SK-N-SH (cell line): ENCODE measurements at regions not wholly inside any gene's neighbourhood (a gene's known extent, or its start where the extent isn't known, plus 50 kb on each side); places are given as distances from the start of the nearest gene placed in this dataset.

Experiments
- CTCF ChIA-PET: fragments of 300-600, 350-600 bp; formaldehyde crosslinking; extraction: SDS; loops from one replicate; lab custom pipeline; 2021; lab: Yijun Ruan, JAX
- POLR2A ChIA-PET: fragments of 350-600 bp; sonication (Branson Sonifier 250); formaldehyde crosslinking; extraction: SDS; loops from one replicate; lab custom pipeline; 2020; ENCODE audit warnings: antibody characterized with exemption, inconsistent platforms; lab: Yijun Ruan, JAX
- DNase-seq: peaks from one replicate; pipeline ENCODE4 v3.0.0; 2012
- H2AFZ ChIP-seq: fragments of 200-600 bp; sonication (generic); 2 replicates; pipeline ENCODE4 v1.8.1; 2016; ENCODE audit warnings: antibody characterized with exemption, mild to moderate bottlenecking, low read depth
- H3F3A ChIP-seq: fragments of 200-600 bp; sonication (generic); replicated peaks from 2 replicates; pipeline ENCODE3; 2016; ENCODE audit warnings: antibody characterized with exemption, mild to moderate bottlenecking; ENCODE audit not compliant: insufficient read depth
- H3K27ac ChIP-seq, 2 experiments: fragments of 200-500 bp in 1 of 2; fragments of 200-600 bp in 1 of 2; sonication (Bioruptor generic) in 1 of 2; sonication (generic), shearing (Covaris generic) in 1 of 2; 2 replicates each; pipeline versions ENCODE4 v1.5.1 to v1.6.1; 2014 to 2016; ENCODE audit warnings: low read depth in 2 of 2, inconsistent platforms in 1 of 2, low read length in 1 of 2, mild to moderate bottlenecking in 1 of 2, mixed read lengths in 1 of 2
- H3K27me3 ChIP-seq: fragments of 200-600 bp; sonication (generic), shearing (Covaris generic); 2 replicates; pipeline ENCODE4 v1.6.1; 2016; ENCODE audit warnings: mixed run types; ENCODE audit not compliant: insufficient read depth
- H3K36me3 ChIP-seq, 2 experiments: fragments of 200-500 bp in 1 of 2; fragments of 200-600 bp in 1 of 2; sonication (Bioruptor generic) in 1 of 2; sonication (generic) in 1 of 2; replicated peaks in 1 of 2; 2 replicates each; pipeline versions ENCODE3 to v1.5.1; 2014 to 2016; ENCODE audit warnings: low read length in 1 of 2, mild to moderate bottlenecking in 1 of 2; ENCODE audit not compliant: insufficient read depth in 2 of 2, control insufficient read depth in 1 of 2
- H3K4me1 ChIP-seq, 2 experiments: fragments of 200-500 bp in 1 of 2; fragments of 200-600 bp in 1 of 2; sonication (Bioruptor generic) in 1 of 2; sonication (generic), shearing (Covaris generic) in 1 of 2; 2 replicates each; pipeline versions ENCODE4 v1.5.1 to v1.6.1; 2014 to 2016; ENCODE audit warnings: low read depth in 1 of 2, low read length in 1 of 2, mixed run types in 1 of 2; ENCODE audit not compliant: insufficient read depth in 2 of 2, control insufficient read depth in 1 of 2
- H3K4me2 ChIP-seq: fragments of 200-600 bp; sonication (generic), shearing (Covaris generic); 2 replicates; pipeline ENCODE4 v1.6.1; 2017; ENCODE audit warnings: mixed run types
- H3K4me3 ChIP-seq, 2 experiments: fragments of 200-500 bp in 1 of 2; fragments of 200-600 bp in 1 of 2; sonication (Bioruptor generic) in 1 of 2; sonication (generic), shearing (Covaris generic) in 1 of 2; 2 replicates each; pipeline versions ENCODE4 v1.5.1 to v1.8.1; 2014 to 2016; ENCODE audit warnings: low read depth in 2 of 2, inconsistent platforms in 1 of 2, low read length in 1 of 2, mild to moderate bottlenecking in 1 of 2, mixed read lengths in 1 of 2, moderate library complexity in 1 of 2
- H3K79me2 ChIP-seq: fragments of 200-600 bp; sonication (generic); 2 replicates; pipeline ENCODE4 v1.8.1; 2017; ENCODE audit warnings: mild to moderate bottlenecking; ENCODE audit not compliant: insufficient read depth
- H3K9ac ChIP-seq: fragments of 200-600 bp; sonication (generic); 2 replicates; pipeline ENCODE4 v1.6.1; 2017; ENCODE audit warnings: mixed run types
- H3K9me2 ChIP-seq: fragments of 200-600 bp; sonication (generic); 2 replicates; pipeline ENCODE4 v1.6.1; 2017; ENCODE audit warnings: mixed run types
- H3K9me3 ChIP-seq: fragments of 200-600 bp; sonication (generic); 2 replicates; pipeline ENCODE4 v1.6.1; 2017; ENCODE audit warnings: mixed run types, mild to moderate bottlenecking, moderate library complexity
- H4K20me1 ChIP-seq: fragments of 200-600 bp; sonication (generic); 2 replicates; pipeline ENCODE4 v1.6.1; 2017; ENCODE audit warnings: mild to moderate bottlenecking, mixed run types; ENCODE audit not compliant: insufficient read depth
- CTCF ChIP-seq: fragments of 200-600 bp; sonication (generic); IDR thresholded peaks from 2 replicates; pipeline ENCODE4 v1.6.1; 2017; ENCODE audit warnings: antibody characterized with exemption, mild to moderate bottlenecking, moderate library complexity
- EP300 ChIP-seq, 2 experiments: IDR thresholded peaks; 2 replicates each; pipeline versions ENCODE4 v1.4.0 to v1.6.1; 2012; ENCODE audit warnings: borderline replicate concordance in 1 of 2, low read depth in 1 of 2, low read length in 1 of 2
- FOSL2 ChIP-seq: IDR thresholded peaks from 2 replicates; pipeline ENCODE4 v1.4.0; 2012; ENCODE audit warnings: low read depth, mild to moderate bottlenecking, moderate library complexity, borderline replicate concordance
- GABPA ChIP-seq: IDR thresholded peaks from 2 replicates; pipeline ENCODE4 v1.4.0; 2012; ENCODE audit warnings: low read depth, mild to moderate bottlenecking
- GATA2 ChIP-seq: sonication (generic); formaldehyde crosslinking; IDR thresholded peaks from 2 replicates; pipeline ENCODE4 v1.5.0; 2020; ENCODE audit warnings: mild to moderate bottlenecking, missing genetic modification reagents
- MXI1 ChIP-seq: IDR thresholded peaks from 2 replicates; pipeline ENCODE4 v1.6.1; 2012; ENCODE audit warnings: mild to moderate bottlenecking, low read depth, low read length, improper control_type of control experiment
- PBX3 ChIP-seq: IDR thresholded peaks from 2 replicates; pipeline ENCODE4; 2012
- POLR2AphosphoS5 ChIP-seq: IDR thresholded peaks from 2 replicates; pipeline ENCODE4 v1.6.1; 2012; ENCODE audit warnings: low read depth, low read length
- RCOR1 ChIP-seq: fragments of 150-350 bp; IDR thresholded peaks from 2 replicates; pipeline ENCODE4 v1.6.1; 2017; ENCODE audit warnings: antibody characterized with exemption, low read length
- REST ChIP-seq: IDR thresholded peaks from 2 replicates; pipeline ENCODE4 v1.6.1; 2012; ENCODE audit warnings: mild to moderate bottlenecking, low read depth, low read length, moderate library complexity
- RFX5 ChIP-seq: IDR thresholded peaks from 2 replicates; pipeline ENCODE4 v1.6.1; 2012; ENCODE audit warnings: mild to moderate bottlenecking, improper control_type of control experiment, low read length
- SIN3A ChIP-seq: IDR thresholded peaks from 2 replicates; pipeline ENCODE4 v1.6.1; 2012; ENCODE audit warnings: low read depth, mild to moderate bottlenecking, low read length, moderate library complexity, borderline replicate concordance
- YY1 ChIP-seq: IDR thresholded peaks from 2 replicates; pipeline ENCODE4 v1.4.0; 2012; ENCODE audit warnings: low read depth, mild to moderate bottlenecking
- WGBS: methylation state at CpG from one replicate; pipeline ENCODE4 v1.1.6; 2017; ENCODE audit warnings: low lambda C conversion rate; 5-methylcytosine and 5-hydroxymethylcytosine counted together

GRCh38 chr4:153120235-153120634 lies 84.0 kb upstream of the TRIM2 start:
- Histone ChIP-seq H2AFZ (no peak overlapping the region), H3K9me2 (no peaks in the 10 kb centered on the region), H3K4me1 (peaks cover 2 to 3% of the 10 kb centered on the region in 2 experiments; a peak in 3 of 4 replicates), H3K27me3 (no peaks in the 10 kb centered on the region), H3K9ac (no peak overlapping the region), H3K4me2 (no peak overlapping the region), H3K4me3 (no peak overlapping the region), H4K20me1 (no peaks in the 10 kb centered on the region), H3F3A (peaks cover 6% of the 10 kb centered on the region), H3K27ac (no peak overlapping the region), H3K36me3 (no peaks in the 10 kb centered on the region), H3K79me2 (no peaks in the 10 kb centered on the region), H3K9me3 (no peaks in the 10 kb centered on the region)
- ChIA-PET POLR2A (no interaction called here), CTCF (interaction anchor here (1.0 to 1.7 kb wide), 3 partner anchors 11 to 37 kb away, joined by 3 to 6 read pairs (median 3); no protein-coding TSS in a partner anchor)
- WGBS: 83% methylated on average over 2 of the region's 2 CpGs
- DNase-seq: no peak
- TF ChIP-seq RCOR1: no peak
- no peak for TF ChIP-seq MXI1
- no peak for TF ChIP-seq FOSL2
- no peak for TF ChIP-seq RFX5
- no peak for TF ChIP-seq GABPA
- TF ChIP-seq GATA2 (CRISPR knock-in tag): no peak
- TF ChIP-seq SIN3A: no peak
- TF ChIP-seq POLR2AphosphoS5: no peak
- no peak for TF ChIP-seq PBX3
- TF ChIP-seq EP300 (IDR thresholded peaks at IDR 0.05; ENCODE audit: borderline replicate concordance in 1 of 2, low read depth in 1 of 2, low read length in 1 of 2): no peak
- no peak for TF ChIP-seq REST
- TF ChIP-seq CTCF: no peak
- TF ChIP-seq YY1: no peak
